SK-N-DZ (cell line): ENCODE measurements at regions not wholly inside any gene's neighbourhood (a gene's known extent, or its start where the extent isn't known, plus 50 kb on each side); places are given as distances from the start of the nearest gene placed in this dataset.
A peak's percentile ranks its signal among the peaks of the same experiment; 100 is the strongest.
"Not testable (repeated sequence)": the region's sequence is repeated elsewhere in the genome, so short reads cannot be mapped to it uniquely, and the experiment has no call there.

Experiments
- DNase-seq: peaks from one replicate; pipeline ENCODE4 v3.0.0-alpha.2; 2015; ENCODE audit warnings: low spot score

GRCh38 chr12:76664731-76665130 is 99.2 kb upstream of the ZDHHC17 start:
- DNase-seq = no peak

GRCh38 chr12:76666290-76666835 is 97.6 kb upstream of the ZDHHC17 start:
- DNase-seq = no peak

- no peak for DNase-seq
Measured at GRCh38 chr12:76669981-76670380, 93.9 kb upstream of the ZDHHC17 start.

GRCh38 chr12:76670776-76671175 is 93.1 kb upstream of the ZDHHC17 start:
- no peak for DNase-seq

- no peak for DNase-seq
Measured at GRCh38 chr12:76674669-76675315, 89.1 kb upstream of the ZDHHC17 start.

- not testable (repeated sequence) for DNase-seq
Measured at GRCh38 chr12:76676261-76676660, 87.7 kb upstream of the ZDHHC17 start.

- DNase-seq = no peak
Measured at GRCh38 chr12:76678992-76679391, 84.9 kb upstream of the ZDHHC17 start.

GRCh38 chr12:76679778-76680177 is 84.1 kb upstream of the ZDHHC17 start:
- no peak for DNase-seq

GRCh38 chr12:76680940-76681339 is 83.0 kb upstream of the ZDHHC17 start:
- no peak for DNase-seq

GRCh38 chr12:76685246-76685678 is 78.7 kb upstream of the ZDHHC17 start:
- DNase-seq = peak; percentile 12

- no peak for DNase-seq
Measured at GRCh38 chr12:76687981-76688380, 75.9 kb upstream of the ZDHHC17 start.

GRCh38 chr12:76688631-76689030 is 75.3 kb upstream of the ZDHHC17 start:
- DNase-seq = no peak

- no peak for DNase-seq
Measured at GRCh38 chr12:76690921-76691700, 72.8 kb upstream of the ZDHHC17 start.

- no peak for DNase-seq
Measured at GRCh38 chr12:76692846-76693245, 71.1 kb upstream of the ZDHHC17 start.

GRCh38 chr12:76694369-76694768 is 69.5 kb upstream of the ZDHHC17 start:
- no peak for DNase-seq

GRCh38 chr12:76696186-76696585 is 67.7 kb upstream of the ZDHHC17 start:
- DNase-seq = no peak

GRCh38 chr12:76697849-76698248 is 66.1 kb upstream of the ZDHHC17 start:
- no peak for DNase-seq

GRCh38 chr12:76698316-76698715 is 65.6 kb upstream of the ZDHHC17 start:
- DNase-seq = no peak

GRCh38 chr12:76698966-76699365 is 64.9 kb upstream of the ZDHHC17 start:
- no peak for DNase-seq

- DNase-seq = no peak
Measured at GRCh38 chr12:76701690-76702089, 62.2 kb upstream of the ZDHHC17 start.

- DNase-seq = no peak
Measured at GRCh38 chr12:76702946-76703345, 61.0 kb upstream of the ZDHHC17 start.

GRCh38 chr12:76704693-76705092 is 59.2 kb upstream of the ZDHHC17 start:
- DNase-seq = no peak

GRCh38 chr12:76706101-76706500 is 57.8 kb upstream of the ZDHHC17 start:
- DNase-seq = no peak
